Stimulated activated CD8-positive, alpha-beta memory T cell treated with anti-CD3 and anti-CD28 coated beads, Interleukin-15, amount 100 ng/mL, for 24 hours (primary cell): ENCODE measurements at regions not wholly inside any gene's neighbourhood (a gene's known extent, or its start where the extent isn't known, plus 50 kb on each side); places are given as distances from the start of the nearest gene placed in this dataset.
"Not testable (repeated sequence)": the region's sequence is repeated elsewhere in the genome, so short reads cannot be mapped to it uniquely, and the experiment has no call there.

ENCODE experiments used
- DNase-seq: peaks from one replicate; pipeline ENCODE4 v3.0.0-alpha.2; 2020; ENCODE audit warnings: low read depth

- no peak for DNase-seq
Measured at GRCh38 chr6:12478921-12479320, 188.8 kb downstream of the EDN1 start.

- DNase-seq = no peak
Measured at GRCh38 chr6:12479451-12479850, 189.3 kb downstream of the EDN1 start.

- no peak for DNase-seq
Measured at GRCh38 chr6:12479881-12480280, 189.7 kb downstream of the EDN1 start.

- no peak for DNase-seq
Measured at GRCh38 chr6:12480379-12480778, 190.2 kb downstream of the EDN1 start.

GRCh38 chr6:12481292-12481691 lies 191.1 kb downstream of the EDN1 start:
- no peak for DNase-seq

GRCh38 chr6:12481850-12482249 lies 191.7 kb downstream of the EDN1 start:
- no peak for DNase-seq

- DNase-seq = no peak
Measured at GRCh38 chr6:12482386-12483375, 192.5 kb downstream of the EDN1 start.

GRCh38 chr6:12483712-12484111 lies 193.6 kb downstream of the EDN1 start:
- no peak for DNase-seq

- no peak for DNase-seq
Measured at GRCh38 chr6:12484519-12484918, 194.4 kb downstream of the EDN1 start.

GRCh38 chr6:12485226-12485764 lies 195.1 kb downstream of the EDN1 start:
- DNase-seq = no peak

- no peak for DNase-seq
Measured at GRCh38 chr6:12485837-12486236, 195.7 kb downstream of the EDN1 start.

- DNase-seq = no peak
Measured at GRCh38 chr6:12490351-12490903, 200.3 kb downstream of the EDN1 start.

GRCh38 chr6:12490904-12491571 lies 200.9 kb downstream of the EDN1 start:
- DNase-seq = no peak

GRCh38 chr6:12492929-12493328 lies 202.8 kb downstream of the EDN1 start:
- not testable (repeated sequence) for DNase-seq

GRCh38 chr6:12493446-12493845 lies 203.3 kb downstream of the EDN1 start:
- DNase-seq = no peak

- DNase-seq = no peak
Measured at GRCh38 chr6:12494161-12494560, 204.0 kb downstream of the EDN1 start.

- DNase-seq = no peak
Measured at GRCh38 chr6:12501990-12502389, 211.8 kb downstream of the EDN1 start.

- no peak for DNase-seq
Measured at GRCh38 chr6:12504325-12504966, 212.1 kb upstream of the PHACTR1 start.

- DNase-seq = no peak
Measured at GRCh38 chr6:12505486-12505885, 211.1 kb upstream of the PHACTR1 start.

GRCh38 chr6:12506159-12506558 lies 210.4 kb upstream of the PHACTR1 start:
- DNase-seq = no peak

- DNase-seq = no peak
Measured at GRCh38 chr6:12507636-12508035, 208.9 kb upstream of the PHACTR1 start.

- DNase-seq = no peak
Measured at GRCh38 chr6:12508553-12508952, 208.0 kb upstream of the PHACTR1 start.
